Prostate gland (tissue), 2 donors: ENCODE measurements at regions not wholly inside any gene's neighbourhood (a gene's known extent, or its start where the extent isn't known, plus 50 kb on each side); places are given as distances from the start of the nearest gene placed in this dataset.
"Not testable (repeated sequence)": the region's sequence is repeated elsewhere in the genome, so short reads cannot be mapped to it uniquely, and the experiment has no call there.

Source experiments
- DNase-seq: peaks from one replicate; pipeline ENCODE4 v3.0.0-alpha.2; 2019; ENCODE audit warnings: low spot score
- H3K27ac ChIP-seq, 2 donors: fragments of 200-600 bp; sonication (generic); 2 replicates each; pipeline ENCODE4 v1.5.1; 2017 to 2019
- H3K27me3 ChIP-seq: fragments of 200-600 bp; sonication (generic); replicated peaks from 2 replicates; pipeline ENCODE4 v1.5.1; 2019; ENCODE audit not compliant: insufficient read depth
- H3K36me3 ChIP-seq, 2 donors: fragments of 200-600 bp; sonication (generic); 1 replicate in 1 of 2; 2 replicates in 1 of 2; pipeline versions ENCODE4 v1.5.1 to v1.8.1; 2017 to 2019
- H3K4me1 ChIP-seq: fragments of 200-600 bp; sonication (generic); replicated peaks from 2 replicates; pipeline ENCODE4 v1.5.1; 2019
- H3K4me3 ChIP-seq, 2 donors: fragments of 200-600 bp; sonication (generic); 2 replicates each; pipeline ENCODE4 v1.5.1; 2017 to 2019
- H3K9me3 ChIP-seq: fragments of 200-600 bp; sonication (generic); 2 replicates; pipeline ENCODE4 v1.5.1; 2017
- POLR2A ChIP-seq: fragments of 450-650 bp; IDR thresholded peaks from one replicate; pipeline ENCODE4 v1.6.1; 2016; ENCODE audit warnings: antibody characterized with exemption, mild to moderate bottlenecking
- POLR2AphosphoS5 ChIP-seq: sonication (generic); formaldehyde crosslinking; IDR thresholded peaks from one replicate; pipeline ENCODE4 v1.6.1; 2017; ENCODE audit warnings: antibody characterized with exemption
- WGBS: methylation state at CpG from one replicate; pipeline ENCODE4 v1.1.5; 2018; 5-methylcytosine and 5-hydroxymethylcytosine counted together
- intact Hi-C: fragments of 100-400 bp; cut with DNase I; formaldehyde crosslinking; loops from one replicate; pipeline ENCODE4 v1.14.2; 2022
- TF ChIP-seq, protein P1 (sequence below), 4 experiments: fragments of 200-600 bp in 2 of 4; fragments of 450-650 bp in 2 of 4; sonication (generic) in 2 of 4; IDR thresholded peaks; 1 replicate in 3 of 4; 2 replicates in 1 of 4; pipeline ENCODE4 v1.5.1; 2016 to 2019; ENCODE audit warnings: antibody characterized with exemption in 4 of 4, mild to moderate bottlenecking in 2 of 4, moderate library complexity in 2 of 4

GRCh38 chr21:28568692-28569091, 424.0 kb downstream of the LTN1 start:
- Histone ChIP-seq H3K4me3 (no peak overlapping the region), H3K9me3 (no peaks in the 10 kb centered on the region), H3K27ac (no peak overlapping the region), H3K4me1 (no peaks in the 10 kb centered on the region), H3K36me3 (no peaks in the 10 kb centered on the region), H3K27me3 (no peaks in the 10 kb centered on the region)
- intact Hi-C loops = no loop called here
- WGBS = 71% methylated on average over 2 of the region's 2 CpGs
- TF ChIP-seq, protein P1, sequence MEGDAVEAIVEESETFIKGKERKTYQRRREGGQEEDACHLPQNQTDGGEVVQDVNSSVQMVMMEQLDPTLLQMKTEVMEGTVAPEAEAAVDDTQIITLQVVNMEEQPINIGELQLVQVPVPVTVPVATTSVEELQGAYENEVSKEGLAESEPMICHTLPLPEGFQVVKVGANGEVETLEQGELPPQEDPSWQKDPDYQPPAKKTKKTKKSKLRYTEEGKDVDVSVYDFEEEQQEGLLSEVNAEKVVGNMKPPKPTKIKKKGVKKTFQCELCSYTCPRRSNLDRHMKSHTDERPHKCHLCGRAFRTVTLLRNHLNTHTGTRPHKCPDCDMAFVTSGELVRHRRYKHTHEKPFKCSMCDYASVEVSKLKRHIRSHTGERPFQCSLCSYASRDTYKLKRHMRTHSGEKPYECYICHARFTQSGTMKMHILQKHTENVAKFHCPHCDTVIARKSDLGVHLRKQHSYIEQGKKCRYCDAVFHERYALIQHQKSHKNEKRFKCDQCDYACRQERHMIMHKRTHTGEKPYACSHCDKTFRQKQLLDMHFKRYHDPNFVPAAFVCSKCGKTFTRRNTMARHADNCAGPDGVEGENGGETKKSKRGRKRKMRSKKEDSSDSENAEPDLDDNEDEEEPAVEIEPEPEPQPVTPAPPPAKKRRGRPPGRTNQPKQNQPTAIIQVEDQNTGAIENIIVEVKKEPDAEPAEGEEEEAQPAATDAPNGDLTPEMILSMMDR (IDR thresholded peaks at IDR 0.05) = no peak
- no peak for DNase-seq

- H3K27ac ChIP-seq, DNase-seq, H3K9me3 ChIP-seq, H3K4me3 ChIP-seq, H3K36me3 ChIP-seq, H3K4me1 ChIP-seq, intact Hi-C loops, H3K27me3 ChIP-seq: not testable (repeated sequence)
- 100% methylated on average over 3 of the region's 18 CpGs for WGBS
Observed at GRCh38 chr21:28563933-28564332, 428.7 kb downstream of the LTN1 start.

GRCh38 chr21:28561772-28562171, 430.9 kb downstream of the LTN1 start:
- intact Hi-C loops = no loop called here
- Histone ChIP-seq H3K4me3 (no peak overlapping the region), H3K4me1 (no peaks in the 10 kb centered on the region), H3K9me3 (no peaks in the 10 kb centered on the region), H3K36me3 (no peaks in the 10 kb centered on the region), H3K27ac (no peak overlapping the region), H3K27me3 (no peaks in the 10 kb centered on the region)
- no peak for DNase-seq
- no peak for TF ChIP-seq POLR2AphosphoS5
- TF ChIP-seq POLR2A = no peak
- TF ChIP-seq, protein P1 (IDR thresholded peaks at IDR 0.05) = no peak

- Histone ChIP-seq H3K4me1 (no peaks in the 10 kb centered on the region), H3K4me3 (no peak overlapping the region), H3K27ac (no peak overlapping the region), H3K9me3 (no peaks in the 10 kb centered on the region), H3K27me3 (no peaks in the 10 kb centered on the region), H3K36me3 (no peaks in the 10 kb centered on the region)
- no peak for DNase-seq
- TF ChIP-seq POLR2A (no peak), POLR2AphosphoS5 (no peak)
- TF ChIP-seq, protein P1 (IDR thresholded peaks at IDR 0.05) = no peak
- intact Hi-C loops = no loop called here
- 86% methylated on average over 10 of the region's 10 CpGs for WGBS
Observed at GRCh38 chr21:28554660-28555475, 437.8 kb downstream of the LTN1 start.

DNA sequence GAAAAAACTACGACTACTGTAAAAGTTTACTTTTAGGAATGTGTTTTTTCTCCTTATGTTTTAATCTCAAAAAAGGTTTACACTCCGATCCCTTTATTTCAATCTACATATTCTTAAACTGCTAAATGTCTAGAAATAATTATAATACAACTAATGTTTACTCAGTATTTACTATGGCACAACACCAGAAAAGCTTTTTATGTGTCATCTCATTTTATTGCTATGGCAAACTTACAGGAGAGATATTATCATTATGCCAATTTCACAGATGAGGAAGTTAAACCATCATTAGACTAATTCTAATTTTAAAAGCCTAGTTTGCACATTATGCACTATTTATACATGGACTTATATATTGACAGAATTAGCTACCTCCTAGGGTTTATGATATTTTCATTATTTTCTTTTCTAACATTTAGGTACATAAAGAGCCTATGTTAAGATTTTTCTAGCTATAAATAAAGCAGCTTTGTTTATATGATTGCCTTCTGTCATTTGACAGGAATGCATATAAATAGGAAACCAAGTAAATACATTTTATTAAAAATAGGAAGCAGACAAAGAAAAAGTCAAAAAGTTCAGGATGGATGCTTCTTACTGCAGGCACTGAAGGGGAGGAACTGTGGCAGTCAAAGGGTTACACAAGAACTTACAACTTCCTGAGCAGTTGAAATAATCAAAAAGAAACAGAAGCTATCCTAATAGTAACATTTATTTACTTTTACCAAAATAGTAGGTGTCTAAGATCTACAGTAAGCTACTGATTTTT, 442.4 kb downstream of the LTN1 start:
- H3K4me1 ChIP-seq = no peaks in the 10 kb centered on the region
- WGBS = 29% methylated on average over 2 of the region's 2 CpGs
- H3K27ac ChIP-seq = no peak overlapping the region
- intact Hi-C loops = no loop called here
- TF ChIP-seq POLR2A (no peak), POLR2AphosphoS5 (no peak)
- TF ChIP-seq, protein P1 (IDR thresholded peaks at IDR 0.05) = no peak
- no peak overlapping the region for H3K4me3 ChIP-seq
- no peaks in the 10 kb centered on the region for H3K36me3 ChIP-seq
- DNase-seq = no peak
- H3K9me3 ChIP-seq = no peaks in the 10 kb centered on the region
- no peaks in the 10 kb centered on the region for H3K27me3 ChIP-seq
